Lung (tissue), 11 donors: ENCODE measurements at regions not wholly inside any gene's neighbourhood (a gene's known extent, or its start where the extent isn't known, plus 50 kb on each side); places are given as distances from the start of the nearest gene placed in this dataset.
A peak's percentile ranks its signal among the peaks of the same experiment; 100 is the strongest.
"Not testable (repeated sequence)": the region's sequence is repeated elsewhere in the genome, so short reads cannot be mapped to it uniquely, and the experiment has no call there.

Source experiments
- ATAC-seq: fragments of 200-7000 bp; cut with Tn5 transposase; one replicate; pipeline ENCODE4 v1.9.1; 2020; ENCODE audit warnings: moderate number of reproducible peaks; ENCODE audit not compliant: insufficient read depth, low FRiP score
- DNase-seq, 3 donors: peaks; one replicate each; pipeline ENCODE4 v3.0.0-alpha.2; 2013 to 2017
- H3K27ac ChIP-seq, 2 donors: one replicate each; pipeline ENCODE4 v1.5.1; 2013; ENCODE audit warnings: mild to moderate bottlenecking in 2 of 2, moderate library complexity in 2 of 2, control low read depth in 1 of 2, inconsistent platforms in 1 of 2, low read depth in 1 of 2, low read length in 1 of 2
- H3K27me3 ChIP-seq, 3 donors: one replicate each; pipeline ENCODE4 v1.5.1; 2013; ENCODE audit warnings: low read length in 2 of 3; ENCODE audit not compliant: control insufficient read depth in 3 of 3, insufficient read depth in 3 of 3
- H3K36me3 ChIP-seq, 4 donors: one replicate each; pipeline ENCODE4 v1.5.1; 2013; ENCODE audit warnings: low read length in 4 of 4, mild to moderate bottlenecking in 1 of 4, moderate library complexity in 1 of 4; ENCODE audit not compliant: control insufficient read depth in 4 of 4, insufficient read depth in 4 of 4
- H3K4me1 ChIP-seq, 5 donors: one replicate each; pipeline ENCODE4 v1.5.1; 2013; ENCODE audit warnings: low read length in 5 of 5, mild to moderate bottlenecking in 2 of 5, moderate library complexity in 1 of 5; ENCODE audit not compliant: control insufficient read depth in 5 of 5, insufficient read depth in 5 of 5
- H3K4me3 ChIP-seq: one replicate; pipeline ENCODE4 v1.5.1; 2013; ENCODE audit warnings: mild to moderate bottlenecking, control low read depth, moderate library complexity
- H3K9ac ChIP-seq, 2 donors: one replicate each; pipeline ENCODE4 v1.5.1; 2013; ENCODE audit warnings: low read length in 2 of 2, control low read depth in 1 of 2; ENCODE audit not compliant: insufficient read depth in 1 of 2
- H3K9me3 ChIP-seq, 4 donors: one replicate each; pipeline ENCODE4 v1.5.1; 2013; ENCODE audit warnings: low read length in 3 of 4, mild to moderate bottlenecking in 1 of 4, moderate library complexity in 1 of 4; ENCODE audit not compliant: control insufficient read depth in 4 of 4, insufficient read depth in 3 of 4
- WGBS, 2 donors: extraction: QIAGEN DNeasy Blood & Tissue Kit; methylation state at CpG; one replicate each; pipeline ENCODE4 v1.1.7; 2013; 5-methylcytosine and 5-hydroxymethylcytosine counted together
- TF ChIP-seq, protein P1 (sequence below): IDR thresholded peaks from 2 replicates; pipeline ENCODE4 v1.5.1; 2012; ENCODE audit warnings: mild to moderate bottlenecking; ENCODE audit errors: control extremely low read depth, extremely low read depth
- donor health status: control.
- donor health status: control.
- donor health status: Bipolar disorder and iron deficiency.
- donor health status: healthy.
- donor health status: DM: yes; HTN: yes; CAD: no.

GRCh38 chr20:39961637-39962244 lies 727.3 kb downstream of the MAFB start:
- TF ChIP-seq, protein P1, sequence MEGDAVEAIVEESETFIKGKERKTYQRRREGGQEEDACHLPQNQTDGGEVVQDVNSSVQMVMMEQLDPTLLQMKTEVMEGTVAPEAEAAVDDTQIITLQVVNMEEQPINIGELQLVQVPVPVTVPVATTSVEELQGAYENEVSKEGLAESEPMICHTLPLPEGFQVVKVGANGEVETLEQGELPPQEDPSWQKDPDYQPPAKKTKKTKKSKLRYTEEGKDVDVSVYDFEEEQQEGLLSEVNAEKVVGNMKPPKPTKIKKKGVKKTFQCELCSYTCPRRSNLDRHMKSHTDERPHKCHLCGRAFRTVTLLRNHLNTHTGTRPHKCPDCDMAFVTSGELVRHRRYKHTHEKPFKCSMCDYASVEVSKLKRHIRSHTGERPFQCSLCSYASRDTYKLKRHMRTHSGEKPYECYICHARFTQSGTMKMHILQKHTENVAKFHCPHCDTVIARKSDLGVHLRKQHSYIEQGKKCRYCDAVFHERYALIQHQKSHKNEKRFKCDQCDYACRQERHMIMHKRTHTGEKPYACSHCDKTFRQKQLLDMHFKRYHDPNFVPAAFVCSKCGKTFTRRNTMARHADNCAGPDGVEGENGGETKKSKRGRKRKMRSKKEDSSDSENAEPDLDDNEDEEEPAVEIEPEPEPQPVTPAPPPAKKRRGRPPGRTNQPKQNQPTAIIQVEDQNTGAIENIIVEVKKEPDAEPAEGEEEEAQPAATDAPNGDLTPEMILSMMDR = no peak
- peaks cover 0 to 22% (median 8%) of the 10 kb centered on the region in 5 donors for H3K4me1 ChIP-seq
- ATAC-seq = no peak
- DNase-seq = peak in 2 of 3 donors; percentile 36 to 47
- H3K4me3 ChIP-seq = no peak overlapping the region
- no peak overlapping the region for H3K9ac ChIP-seq
- H3K36me3 ChIP-seq = no peaks in the 10 kb centered on the region
- WGBS, 2 donors = 83 to 87% methylated on average over 6 of the region's 6 CpGs
- H3K9me3 ChIP-seq = no peaks in the 10 kb centered on the region
- no peaks in the 10 kb centered on the region for H3K27me3 ChIP-seq
- H3K27ac ChIP-seq = no peak overlapping the region

- no peak overlapping the region for H3K27ac ChIP-seq
- H3K9ac ChIP-seq = no peak overlapping the region
- H3K9me3 ChIP-seq = no peaks in the 10 kb centered on the region
- WGBS, 2 donors = 53 to 63% methylated on average over 7 of the region's 7 CpGs
- peaks cover 0 to 22% (median 8%) of the 10 kb centered on the region in 5 donors for H3K4me1 ChIP-seq
- DNase-seq (peak; percentile 31 to 50 (median 42)), ATAC-seq (no peak)
- no peak overlapping the region for H3K4me3 ChIP-seq
- H3K36me3 ChIP-seq = no peaks in the 10 kb centered on the region
- no peaks in the 10 kb centered on the region for H3K27me3 ChIP-seq
- TF ChIP-seq, protein P1 = no peak
These were observed 728.3 kb downstream of the MAFB start for GRCh38 chr20:39960522-39961428.

GRCh38 chr20:39957911-39958310 lies 731.1 kb downstream of the MAFB start:
- not testable (repeated sequence) for H3K27ac ChIP-seq, H3K36me3 ChIP-seq, H3K27me3 ChIP-seq, H3K4me3 ChIP-seq, DNase-seq, H3K9ac ChIP-seq, H3K9me3 ChIP-seq, ATAC-seq
- H3K4me1 ChIP-seq = peaks cover 0 to 31% (median 8%) of the 10 kb centered on the region in 5 donors
- WGBS, 2 donors = 94 to 97% methylated on average over 3 of the region's 3 CpGs

GRCh38 chr20:39954621-39955020 lies 734.4 kb downstream of the MAFB start:
- no peak overlapping the region for H3K27ac ChIP-seq
- no peak for ATAC-seq

More at GRCh38 chr20:39954621-39955020, 734.4 kb downstream of the MAFB start:
- peak; percentile 21 to 83 (median 79) for DNase-seq
- Histone ChIP-seq H3K9ac (no peak overlapping the region), H3K4me3 (no peak overlapping the region), H3K27me3 (no peaks in the 10 kb centered on the region), H3K9me3 (no peaks in the 10 kb centered on the region), H3K4me1 (peaks cover 0 to 9% (median 0%) of the 10 kb centered on the region in 5 donors), H3K36me3 (no peaks in the 10 kb centered on the region)
- TF ChIP-seq, protein P1 = no peak
- WGBS, 2 donors = 71 to 83% methylated on average over 2 of the region's 2 CpGs
